Endothelial cell of umbilical vein (primary cell): ENCODE measurements at regions not wholly inside any gene's neighbourhood (a gene's known extent, or its start where the extent isn't known, plus 50 kb on each side); places are given as distances from the start of the nearest gene placed in this dataset.

Experiments
- BruUV-seq: library from RNA; stranded (reverse); fragments of 400-500 nt; replicated peaks from 2 replicates; lab custom pipeline; 2021; lab: Mats Ljungman, UMichigan
- CTCF ChIA-PET: fragments of 300-600, 350-600 bp; sonication (Branson Sonifier 250); formaldehyde crosslinking; loops from one replicate; lab custom pipeline; 2021; ENCODE audit warnings: antibody characterized with exemption, inconsistent platforms; lab: Charles Lee
- POLR2A ChIA-PET: fragments of 300-600, 350-600 bp; sonication (Branson Sonifier 250); formaldehyde crosslinking; loops from one replicate; lab custom pipeline; 2021; ENCODE audit warnings: antibody characterized with exemption, inconsistent platforms; lab: Charles Lee
- DNase-seq: peaks from one replicate; pipeline ENCODE4 v3.0.0-alpha.2; 2011; ENCODE audit warnings: low read depth, low spot score
- FAIRE-seq: peaks from 2 replicates; lab custom pipeline; 2011; peaks lifted over from hg19 to GRCh38; lab: Jason Lieb, UNC
- H2AFZ ChIP-seq: 2 replicates; pipeline ENCODE4 v1.6.0; 2012; ENCODE audit warnings: low read depth, low read length, control low read depth, inconsistent platforms
- H3K27ac ChIP-seq: 2 replicates; pipeline ENCODE4 v1.5.1; 2011; ENCODE audit warnings: low read depth, mild to moderate bottlenecking, control low read depth, low read length, moderate library complexity; ENCODE audit not compliant: insufficient read depth
- H3K27me3 ChIP-seq, 2 experiments: 2 replicates each; pipeline versions ENCODE4 v1.6.0 to v1.6.1; 2011; ENCODE audit warnings: low read length in 2 of 2, mixed read lengths in 1 of 2; ENCODE audit not compliant: control insufficient read depth in 2 of 2, insufficient read depth in 2 of 2
- H3K36me3 ChIP-seq, 2 experiments: 2 replicates in 1 of 2; 3 replicates in 1 of 2; pipeline ENCODE4 v1.5.1; 2011; ENCODE audit warnings: low read length in 2 of 2, mild to moderate bottlenecking in 1 of 2, moderate library complexity in 1 of 2; ENCODE audit not compliant: control insufficient read depth in 2 of 2, insufficient read depth in 2 of 2; ENCODE audit errors: extremely low read depth in 1 of 2
- H3K4me1 ChIP-seq: 3 replicates; pipeline ENCODE4 v1.5.1; 2011; ENCODE audit warnings: mild to moderate bottlenecking, low read length; ENCODE audit not compliant: control insufficient read depth, insufficient read depth; ENCODE audit errors: extremely low read depth
- H3K4me2 ChIP-seq: 2 replicates; pipeline ENCODE4 v1.6.1; 2011; ENCODE audit warnings: low read length, control low read depth, mixed read lengths; ENCODE audit not compliant: insufficient read depth
- H3K4me3 ChIP-seq, 3 experiments: fragments of 200-600 bp in 1 of 3; sonication (generic), shearing (Covaris generic) in 1 of 3; replicated peaks in 1 of 3; 2 replicates each; pipeline ENCODE4 v1.5.1; 2011 to 2016; ENCODE audit warnings: control low read depth in 3 of 3, low read length in 3 of 3, mild to moderate bottlenecking in 2 of 3, inconsistent platforms in 1 of 3, low read depth in 1 of 3, moderate library complexity in 1 of 3; ENCODE audit not compliant: insufficient read depth in 1 of 3
- H3K79me2 ChIP-seq: 2 replicates; pipeline ENCODE4 v1.6.0; 2012; ENCODE audit warnings: low read length, inconsistent platforms; ENCODE audit not compliant: control insufficient read depth, insufficient read depth
- H3K9ac ChIP-seq: replicated peaks from 2 replicates; pipeline ENCODE3; 2011; ENCODE audit warnings: low read length, control low read depth; ENCODE audit not compliant: insufficient read depth; ENCODE audit errors: extremely low read depth
- H3K9me1 ChIP-seq: replicated peaks from 3 replicates; pipeline ENCODE4 v1.6.0; 2011; ENCODE audit warnings: mild to moderate bottlenecking, low read length; ENCODE audit not compliant: control insufficient read depth, insufficient read depth; ENCODE audit errors: extremely low read depth
- H3K9me3 ChIP-seq: replicated peaks from 2 replicates; pipeline ENCODE4 v1.5.1; 2012; ENCODE audit warnings: low read length, inconsistent platforms; ENCODE audit not compliant: control insufficient read depth, insufficient read depth
- H4K20me1 ChIP-seq: replicated peaks from 2 replicates; pipeline ENCODE3; 2011; ENCODE audit warnings: mild to moderate bottlenecking, low read length; ENCODE audit not compliant: control insufficient read depth, insufficient read depth; ENCODE audit errors: extremely low read depth
- CTCF ChIP-seq, 2 donors: IDR thresholded peaks; 1 replicate in 1 of 2; 2 replicates in 1 of 2; pipeline ENCODE4 v1.5.1; 2011; ENCODE audit warnings: low read length in 2 of 2, mild to moderate bottlenecking in 2 of 2, moderate library complexity in 2 of 2, control low read depth in 1 of 2, inconsistent platforms in 1 of 2, low read depth in 1 of 2; ENCODE audit not compliant: insufficient read depth in 1 of 2; ENCODE audit errors: extremely low read depth in 1 of 2
- EZH2 ChIP-seq: IDR thresholded peaks from 2 replicates; pipeline ENCODE4 v1.6.1; 2012; ENCODE audit warnings: borderline replicate concordance, low read depth, mild to moderate bottlenecking, moderate library complexity, low read length, inconsistent platforms; ENCODE audit not compliant: severe bottlenecking
- FOS ChIP-seq: IDR thresholded peaks from 2 replicates; pipeline ENCODE4 v1.6.1; 2011; ENCODE audit warnings: mild to moderate bottlenecking, low read length, moderate library complexity, borderline replicate concordance; ENCODE audit not compliant: insufficient read depth
- GATA2 ChIP-seq: IDR thresholded peaks from 2 replicates; pipeline ENCODE4 v1.7.0; 2011; ENCODE audit warnings: low read depth, mild to moderate bottlenecking, moderate library complexity, mixed read lengths, low read length; ENCODE audit not compliant: insufficient read length, insufficient read depth
- JUN ChIP-seq: IDR thresholded peaks from 2 replicates; pipeline ENCODE4 v1.6.1; 2011; ENCODE audit warnings: borderline replicate concordance, low read depth; ENCODE audit not compliant: insufficient read length, insufficient read depth
- MAX ChIP-seq: IDR thresholded peaks from 2 replicates; pipeline ENCODE4 v1.6.1; 2011; ENCODE audit not compliant: insufficient read depth, insufficient read length
- MYC ChIP-seq: IDR thresholded peaks from one replicate; pipeline ENCODE4 v1.6.1; 2011; ENCODE audit warnings: mild to moderate bottlenecking, low read depth, low read length
- POLR2A ChIP-seq: IDR thresholded peaks from 2 replicates; pipeline ENCODE4 v1.6.1; 2012; ENCODE audit warnings: low read depth, mild to moderate bottlenecking, control low read depth, low read length
- POLR2AphosphoS5 ChIP-seq: IDR thresholded peaks from 2 replicates; pipeline ENCODE4 v1.6.1; 2012; ENCODE audit warnings: low read depth, mild to moderate bottlenecking, control low read depth, low read length, moderate library complexity; ENCODE audit not compliant: insufficient read depth
- dilution Hi-C: fragments of 300-500 bp; cut with MboI; formaldehyde crosslinking; loops from one replicate; pipeline ENCODE4 v1.15.0; 2019; ENCODE audit warnings: low sequenced_read_pairs; ENCODE audit not compliant: extremely low pct_ligation_motif_present
- intact Hi-C: fragments of 100-400 bp; cut with micrococcal nuclease; formaldehyde crosslinking; loops from one replicate; pipeline ENCODE4 v1.10.0; 2022

GRCh38 chr3:117191245-117191644, 481.7 kb downstream of the TUSC7 start:
- FAIRE-seq (no peak), DNase-seq (no peak)
- Histone ChIP-seq H3K4me2 (no peak overlapping the region), H3K9me1 (no peaks in the 10 kb centered on the region), H3K4me3 (no peak overlapping the region), H3K4me1 (no peaks in the 10 kb centered on the region), H3K9ac (no peak overlapping the region), H3K27me3 (no peaks in the 10 kb centered on the region), H3K79me2 (no peaks in the 10 kb centered on the region), H3K36me3 (no peaks in the 10 kb centered on the region), H3K9me3 (no peaks in the 10 kb centered on the region), H3K27ac (no peak overlapping the region), H2AFZ (no peak overlapping the region), H4K20me1 (no peaks in the 10 kb centered on the region)
- dilution Hi-C loops, result no loop called here
- POLR2A ChIA-PET, result no interaction called here
- CTCF ChIA-PET, result no interaction called here
- intact Hi-C loops, result no loop called here
- BruUV-seq, result no TSS peak
- no peak for TF ChIP-seq POLR2AphosphoS5
- no peak for TF ChIP-seq EZH2
- TF ChIP-seq MYC, result no peak
- TF ChIP-seq FOS, result no peak
- TF ChIP-seq GATA2, result no peak
- TF ChIP-seq POLR2A, result no peak
- no peak for TF ChIP-seq CTCF (IDR thresholded peaks at IDR 0.05; ENCODE audit: extremely low read depth in 1 of 2, insufficient read depth in 1 of 2, low read depth in 1 of 2, low read length in 2 of 2)
- TF ChIP-seq MAX, result no peak
- no peak for TF ChIP-seq JUN
